Liver (tissue), 8 donors: ENCODE measurements at regions not wholly inside any gene's neighbourhood (a gene's known extent, or its start where the extent isn't known, plus 50 kb on each side); places are given as distances from the start of the nearest gene placed in this dataset.

ENCODE experiments used
- DNase-seq: peaks from one replicate; pipeline ENCODE4 v3.0.0-alpha.2; 2017; ENCODE audit warnings: low spot score
- H3K27ac ChIP-seq, 2 donors: one replicate each; pipeline ENCODE4 v1.7.0; 2013; ENCODE audit warnings: inconsistent platforms in 2 of 2, low read length in 2 of 2, control low read depth in 1 of 2, low read depth in 1 of 2, mild to moderate bottlenecking in 1 of 2
- H3K27me3 ChIP-seq, 4 donors: one replicate each; pipeline versions ENCODE4 v1.6.1 to v1.7.0; 2013; ENCODE audit warnings: low read length in 3 of 4, inconsistent platforms in 1 of 4, mild to moderate bottlenecking in 1 of 4, moderate library complexity in 1 of 4; ENCODE audit not compliant: control insufficient read depth in 4 of 4, insufficient read depth in 4 of 4
- H3K36me3 ChIP-seq, 4 donors: one replicate each; pipeline versions ENCODE4 v1.6.1 to v1.7.0; 2013; ENCODE audit warnings: low read length in 3 of 4, mild to moderate bottlenecking in 3 of 4, low read depth in 1 of 4, moderate library complexity in 1 of 4; ENCODE audit not compliant: control insufficient read depth in 4 of 4, insufficient read depth in 3 of 4
- H3K4me1 ChIP-seq, 4 donors: one replicate each; pipeline versions ENCODE4 v1.6.1 to v1.7.0; 2013; ENCODE audit warnings: low read length in 3 of 4, mild to moderate bottlenecking in 3 of 4, moderate library complexity in 1 of 4; ENCODE audit not compliant: control insufficient read depth in 4 of 4, insufficient read depth in 4 of 4
- H3K4me3 ChIP-seq, 3 donors: one replicate each; pipeline versions ENCODE4 v1.6.1 to v1.7.0; 2013; ENCODE audit warnings: low read length in 3 of 3, control low read depth in 1 of 3, low read depth in 1 of 3, mild to moderate bottlenecking in 1 of 3
- H3K9ac ChIP-seq, 2 donors: one replicate each; pipeline ENCODE4 v1.7.0; 2013; ENCODE audit warnings: low read length in 2 of 2, mild to moderate bottlenecking in 2 of 2, moderate library complexity in 2 of 2, control low read depth in 1 of 2, low read depth in 1 of 2
- H3K9me3 ChIP-seq, 4 donors: one replicate each; pipeline versions ENCODE4 v1.6.1 to v1.7.0; 2013; ENCODE audit warnings: low read length in 3 of 4; ENCODE audit not compliant: control insufficient read depth in 4 of 4
- EGR1 ChIP-seq, 2 donors: IDR thresholded peaks; 2 replicates each; pipeline ENCODE4 v1.6.1; 2016 to 2018; ENCODE audit warnings: antibody characterized with exemption in 2 of 2, low read depth in 2 of 2
- FOXA1 ChIP-seq: IDR thresholded peaks from 2 replicates; pipeline ENCODE4 v1.6.1; 2016; ENCODE audit warnings: antibody characterized with exemption
- FOXA2 ChIP-seq: IDR thresholded peaks from 2 replicates; pipeline ENCODE4 v1.6.1; 2016; ENCODE audit warnings: antibody characterized with exemption
- GABPA ChIP-seq, 2 donors: IDR thresholded peaks in 1 of 2; conservative IDR thresholded peaks in 1 of 2; 2 replicates each; pipeline ENCODE4 v1.6.1; 2016; ENCODE audit warnings: antibody characterized with exemption in 2 of 2, mild to moderate bottlenecking in 1 of 2, moderate library complexity in 1 of 2
- HNF4G ChIP-seq: IDR thresholded peaks from 2 replicates; pipeline ENCODE4 v1.6.1; 2016; ENCODE audit warnings: antibody characterized with exemption
- JUND ChIP-seq, 2 donors: IDR thresholded peaks; 2 replicates each; pipeline ENCODE4 v1.6.1; 2016; ENCODE audit warnings: antibody characterized with exemption in 2 of 2
- NR2F2 ChIP-seq: IDR thresholded peaks from 2 replicates; pipeline ENCODE4 v1.6.1; 2016; ENCODE audit warnings: antibody characterized with exemption
- RAD21 ChIP-seq, 2 donors: IDR thresholded peaks; 2 replicates each; pipeline ENCODE4 v1.6.1; 2016; ENCODE audit warnings: antibody characterized with exemption in 2 of 2, mild to moderate bottlenecking in 2 of 2
- RXRA ChIP-seq, 2 donors: IDR thresholded peaks; 2 replicates each; pipeline ENCODE4 v1.6.1; 2017 to 2018; ENCODE audit warnings: antibody characterized with exemption in 2 of 2, mild to moderate bottlenecking in 1 of 2
- SP1 ChIP-seq: IDR thresholded peaks from 2 replicates; pipeline ENCODE4 v1.6.1; 2018; ENCODE audit warnings: antibody characterized with exemption, mild to moderate bottlenecking
- TAF1 ChIP-seq: conservative IDR thresholded peaks from 2 replicates; pipeline ENCODE4 v1.6.1; 2016; ENCODE audit warnings: antibody characterized with exemption, mild to moderate bottlenecking
- YY1 ChIP-seq: IDR thresholded peaks from 2 replicates; pipeline ENCODE4 v1.6.1; 2016; ENCODE audit warnings: antibody characterized with exemption, mild to moderate bottlenecking
- WGBS: extraction: QIAGEN DNeasy Blood & Tissue Kit; methylation state at CpG from one replicate; pipeline ENCODE4 v1.1.7; 2013; 5-methylcytosine and 5-hydroxymethylcytosine counted together
- TF ChIP-seq, protein P1 (sequence below): fragments of 150-350 bp; IDR thresholded peaks from 2 replicates; pipeline ENCODE4 v1.5.1; 2017; ENCODE audit warnings: improper control_type of control experiment, low read depth, low read length; ENCODE audit not compliant: missing input control
- TF ChIP-seq, protein P2 (sequence below): IDR thresholded peaks from 2 replicates; pipeline ENCODE4 v1.6.1; 2016; ENCODE audit warnings: antibody characterized with exemption
- TF ChIP-seq, protein P3 (sequence below): IDR thresholded peaks from 2 replicates; pipeline ENCODE4 v1.6.1; 2016; ENCODE audit warnings: antibody characterized with exemption, mild to moderate bottlenecking
- TF ChIP-seq, protein P4 (sequence below): IDR thresholded peaks from 2 replicates; pipeline ENCODE4 v1.6.1; 2016; ENCODE audit warnings: antibody characterized with exemption
- TF ChIP-seq, protein P5 (sequence below): IDR thresholded peaks from 2 replicates; pipeline ENCODE4 v1.6.1; 2016; ENCODE audit warnings: antibody characterized with exemption
- donor health status: healthy.
- donor health status: healthy.
- donor health status: healthy.
- donor health status: healthy.
- donor health status: healthy.

DNA sequence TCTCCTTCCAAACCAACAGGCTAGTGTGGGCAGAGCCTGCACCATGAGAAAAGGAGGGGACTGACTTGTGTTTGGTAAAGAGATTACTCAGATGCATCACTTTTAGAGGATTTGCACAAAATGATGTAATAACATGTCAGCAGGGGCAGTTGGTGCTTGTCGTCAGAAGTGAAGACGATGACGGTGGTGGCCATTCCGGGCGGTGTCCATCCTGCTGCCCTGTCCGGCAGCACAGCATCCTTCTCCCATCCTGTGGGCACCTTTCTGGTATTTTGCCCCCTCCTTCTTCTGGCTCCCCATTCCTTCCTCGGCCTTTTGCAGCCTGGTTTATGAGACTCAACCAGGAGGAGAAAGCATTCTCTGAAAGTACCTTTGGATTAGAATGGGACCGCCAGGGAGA, 160.1 kb downstream of the TEX29 start:
- DNase-seq, result no peak
- Histone ChIP-seq H3K4me3 (no peak overlapping the region), H3K27ac (no peak overlapping the region), H3K9me3 (no peaks in the 10 kb centered on the region), H3K27me3 (peaks cover 0 to 4% (median 0%) of the 10 kb centered on the region in 4 donors), H3K9ac (no peak overlapping the region), H3K4me1 (no peaks in the 10 kb centered on the region), H3K36me3 (no peaks in the 10 kb centered on the region)
- WGBS, result 83% methylated on average over 8 of the region's 8 CpGs
- TF ChIP-seq TAF1 (no peak), FOXA1 (no peak), RAD21 (IDR thresholded peaks at IDR 0.05) (no peak), EGR1 (IDR thresholded peaks at IDR 0.05; ENCODE audit: low read depth in 2 of 2) (no peak), RXRA (IDR thresholded peaks at IDR 0.05) (no peak), GABPA (IDR thresholded peaks at IDR 0.05 in 1 of 2, conservative IDR thresholded peaks at IDR 0.05 in 1 of 2) (no peak), JUND (IDR thresholded peaks at IDR 0.05) (no peak)
- TF ChIP-seq, protein P1, sequence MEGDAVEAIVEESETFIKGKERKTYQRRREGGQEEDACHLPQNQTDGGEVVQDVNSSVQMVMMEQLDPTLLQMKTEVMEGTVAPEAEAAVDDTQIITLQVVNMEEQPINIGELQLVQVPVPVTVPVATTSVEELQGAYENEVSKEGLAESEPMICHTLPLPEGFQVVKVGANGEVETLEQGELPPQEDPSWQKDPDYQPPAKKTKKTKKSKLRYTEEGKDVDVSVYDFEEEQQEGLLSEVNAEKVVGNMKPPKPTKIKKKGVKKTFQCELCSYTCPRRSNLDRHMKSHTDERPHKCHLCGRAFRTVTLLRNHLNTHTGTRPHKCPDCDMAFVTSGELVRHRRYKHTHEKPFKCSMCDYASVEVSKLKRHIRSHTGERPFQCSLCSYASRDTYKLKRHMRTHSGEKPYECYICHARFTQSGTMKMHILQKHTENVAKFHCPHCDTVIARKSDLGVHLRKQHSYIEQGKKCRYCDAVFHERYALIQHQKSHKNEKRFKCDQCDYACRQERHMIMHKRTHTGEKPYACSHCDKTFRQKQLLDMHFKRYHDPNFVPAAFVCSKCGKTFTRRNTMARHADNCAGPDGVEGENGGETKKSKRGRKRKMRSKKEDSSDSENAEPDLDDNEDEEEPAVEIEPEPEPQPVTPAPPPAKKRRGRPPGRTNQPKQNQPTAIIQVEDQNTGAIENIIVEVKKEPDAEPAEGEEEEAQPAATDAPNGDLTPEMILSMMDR, result no peak
- TF ChIP-seq, protein P2, sequence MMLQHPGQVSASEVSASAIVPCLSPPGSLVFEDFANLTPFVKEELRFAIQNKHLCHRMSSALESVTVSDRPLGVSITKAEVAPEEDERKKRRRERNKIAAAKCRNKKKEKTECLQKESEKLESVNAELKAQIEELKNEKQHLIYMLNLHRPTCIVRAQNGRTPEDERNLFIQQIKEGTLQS, result no peak
- TF ChIP-seq, protein P3, sequence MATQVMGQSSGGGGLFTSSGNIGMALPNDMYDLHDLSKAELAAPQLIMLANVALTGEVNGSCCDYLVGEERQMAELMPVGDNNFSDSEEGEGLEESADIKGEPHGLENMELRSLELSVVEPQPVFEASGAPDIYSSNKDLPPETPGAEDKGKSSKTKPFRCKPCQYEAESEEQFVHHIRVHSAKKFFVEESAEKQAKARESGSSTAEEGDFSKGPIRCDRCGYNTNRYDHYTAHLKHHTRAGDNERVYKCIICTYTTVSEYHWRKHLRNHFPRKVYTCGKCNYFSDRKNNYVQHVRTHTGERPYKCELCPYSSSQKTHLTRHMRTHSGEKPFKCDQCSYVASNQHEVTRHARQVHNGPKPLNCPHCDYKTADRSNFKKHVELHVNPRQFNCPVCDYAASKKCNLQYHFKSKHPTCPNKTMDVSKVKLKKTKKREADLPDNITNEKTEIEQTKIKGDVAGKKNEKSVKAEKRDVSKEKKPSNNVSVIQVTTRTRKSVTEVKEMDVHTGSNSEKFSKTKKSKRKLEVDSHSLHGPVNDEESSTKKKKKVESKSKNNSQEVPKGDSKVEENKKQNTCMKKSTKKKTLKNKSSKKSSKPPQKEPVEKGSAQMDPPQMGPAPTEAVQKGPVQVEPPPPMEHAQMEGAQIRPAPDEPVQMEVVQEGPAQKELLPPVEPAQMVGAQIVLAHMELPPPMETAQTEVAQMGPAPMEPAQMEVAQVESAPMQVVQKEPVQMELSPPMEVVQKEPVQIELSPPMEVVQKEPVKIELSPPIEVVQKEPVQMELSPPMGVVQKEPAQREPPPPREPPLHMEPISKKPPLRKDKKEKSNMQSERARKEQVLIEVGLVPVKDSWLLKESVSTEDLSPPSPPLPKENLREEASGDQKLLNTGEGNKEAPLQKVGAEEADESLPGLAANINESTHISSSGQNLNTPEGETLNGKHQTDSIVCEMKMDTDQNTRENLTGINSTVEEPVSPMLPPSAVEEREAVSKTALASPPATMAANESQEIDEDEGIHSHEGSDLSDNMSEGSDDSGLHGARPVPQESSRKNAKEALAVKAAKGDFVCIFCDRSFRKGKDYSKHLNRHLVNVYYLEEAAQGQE, result no peak

DNA sequence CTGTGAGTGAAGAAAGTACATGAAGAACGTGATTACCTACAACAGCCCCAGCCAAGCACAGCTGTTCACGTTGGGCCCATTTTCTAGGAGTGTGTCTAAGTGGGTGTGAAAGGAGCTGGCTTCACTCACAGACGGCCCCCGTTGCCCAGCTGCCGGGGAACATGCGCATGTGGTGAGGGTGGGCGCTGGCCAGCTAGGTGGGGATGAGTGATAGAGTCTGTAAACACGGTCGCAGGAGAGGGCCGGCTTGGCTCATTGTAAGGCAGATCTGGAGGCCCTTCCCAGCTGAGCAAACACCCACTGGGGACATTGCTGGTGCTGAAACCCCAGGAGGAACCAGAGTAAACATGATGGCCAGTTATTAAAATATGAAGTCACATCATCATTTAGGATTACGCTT, 160.5 kb downstream of the TEX29 start:
- 45% methylated on average over 11 of the region's 11 CpGs for WGBS
- Histone ChIP-seq H3K27ac (no peak overlapping the region), H3K9me3 (peaks cover 0 to 1% (median 0%) of the 10 kb centered on the region in 4 donors), H3K9ac (no peak overlapping the region), H3K4me3 (no peak overlapping the region), H3K27me3 (peaks cover 0 to 4% (median 0%) of the 10 kb centered on the region in 4 donors), H3K4me1 (no peaks in the 10 kb centered on the region), H3K36me3 (no peaks in the 10 kb centered on the region)
- no peak for DNase-seq
- TF ChIP-seq FOXA1 (no peak), TAF1 (no peak), EGR1 (IDR thresholded peaks at IDR 0.05; ENCODE audit: low read depth in 2 of 2) (no peak), SP1 (no peak), GABPA (IDR thresholded peaks at IDR 0.05 in 1 of 2, conservative IDR thresholded peaks at IDR 0.05 in 1 of 2) (no peak), HNF4G (no peak), JUND (IDR thresholded peaks at IDR 0.05) (no peak), YY1 (no peak), FOXA2 (no peak), NR2F2 (no peak), RAD21 (IDR thresholded peaks at IDR 0.05) (no peak)
- TF ChIP-seq, protein P2, result no peak
- TF ChIP-seq, protein P4, sequence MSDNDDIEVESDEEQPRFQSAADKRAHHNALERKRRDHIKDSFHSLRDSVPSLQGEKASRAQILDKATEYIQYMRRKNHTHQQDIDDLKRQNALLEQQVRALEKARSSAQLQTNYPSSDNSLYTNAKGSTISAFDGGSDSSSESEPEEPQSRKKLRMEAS, result no peak
- TF ChIP-seq, protein P1, result no peak
- TF ChIP-seq, protein P5, sequence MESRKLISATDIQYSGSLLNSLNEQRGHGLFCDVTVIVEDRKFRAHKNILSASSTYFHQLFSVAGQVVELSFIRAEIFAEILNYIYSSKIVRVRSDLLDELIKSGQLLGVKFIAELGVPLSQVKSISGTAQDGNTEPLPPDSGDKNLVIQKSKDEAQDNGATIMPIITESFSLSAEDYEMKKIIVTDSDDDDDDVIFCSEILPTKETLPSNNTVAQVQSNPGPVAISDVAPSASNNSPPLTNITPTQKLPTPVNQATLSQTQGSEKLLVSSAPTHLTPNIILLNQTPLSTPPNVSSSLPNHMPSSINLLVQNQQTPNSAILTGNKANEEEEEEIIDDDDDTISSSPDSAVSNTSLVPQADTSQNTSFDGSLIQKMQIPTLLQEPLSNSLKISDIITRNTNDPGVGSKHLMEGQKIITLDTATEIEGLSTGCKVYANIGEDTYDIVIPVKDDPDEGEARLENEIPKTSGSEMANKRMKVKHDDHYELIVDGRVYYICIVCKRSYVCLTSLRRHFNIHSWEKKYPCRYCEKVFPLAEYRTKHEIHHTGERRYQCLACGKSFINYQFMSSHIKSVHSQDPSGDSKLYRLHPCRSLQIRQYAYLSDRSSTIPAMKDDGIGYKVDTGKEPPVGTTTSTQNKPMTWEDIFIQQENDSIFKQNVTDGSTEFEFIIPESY, result no peak
- TF ChIP-seq, protein P3, result no peak
